A549 (cell line): ENCODE measurements at regions not wholly inside any gene's neighbourhood (a gene's known extent, or its start where the extent isn't known, plus 50 kb on each side); places are given as distances from the start of the nearest gene placed in this dataset.

Source experiments
- CBX2 ChIP-seq: fragments of 200-600 bp; sonication (generic); IDR thresholded peaks from 2 replicates; pipeline ENCODE4 v1.6.1; 2016; ENCODE audit warnings: low read depth, mild to moderate bottlenecking, borderline replicate concordance
- HDAC2 ChIP-seq: fragments of 200-600 bp; sonication (generic); IDR thresholded peaks from 2 replicates; pipeline ENCODE4 v1.6.1; 2016
- MAFK ChIP-seq: fragments of 450-650 bp; IDR thresholded peaks from 2 replicates; pipeline ENCODE4 v1.6.1; 2014; ENCODE audit not compliant: partially characterized antibody
- ZSCAN20 ChIP-seq: fragments of 250-450 bp; sonication (Bioruptor Pico); IDR thresholded peaks from 2 replicates; pipeline ENCODE4 v1.8.0; 2022; ENCODE audit warnings: mild to moderate bottlenecking, moderate library complexity
- TF ChIP-seq, protein P1 (sequence below): fragments of 200-600 bp; sonication (generic); IDR thresholded peaks from 2 replicates; pipeline ENCODE4 v1.6.1; 2016; ENCODE audit warnings: antibody characterized with exemption, mild to moderate bottlenecking, moderate library complexity

DNA sequence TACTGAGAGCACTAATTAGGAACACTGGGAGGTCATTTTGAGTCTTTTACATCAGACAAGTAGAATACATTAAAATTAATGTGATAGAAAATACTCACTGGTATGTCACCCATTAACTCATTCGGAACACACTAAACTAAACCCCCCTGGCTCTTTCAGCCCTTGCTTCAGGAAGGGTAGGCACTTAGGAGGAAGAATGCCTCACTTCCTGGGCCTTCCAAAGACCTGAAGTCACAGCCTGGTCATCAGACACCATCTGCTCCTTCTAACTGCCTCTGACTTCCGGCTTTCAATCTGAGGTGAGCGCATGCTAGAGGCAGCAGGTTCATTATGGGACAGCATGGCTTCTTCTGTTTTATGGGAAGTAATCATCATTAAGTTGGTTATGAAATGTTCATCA, 451.4 kb downstream of the PID1 start:
- TF ChIP-seq MAFK (no peak), ZSCAN20 (CRISPR knock-in tag) (no peak), HDAC2 (no peak), CBX2 (no peak)
- TF ChIP-seq, protein P1, sequence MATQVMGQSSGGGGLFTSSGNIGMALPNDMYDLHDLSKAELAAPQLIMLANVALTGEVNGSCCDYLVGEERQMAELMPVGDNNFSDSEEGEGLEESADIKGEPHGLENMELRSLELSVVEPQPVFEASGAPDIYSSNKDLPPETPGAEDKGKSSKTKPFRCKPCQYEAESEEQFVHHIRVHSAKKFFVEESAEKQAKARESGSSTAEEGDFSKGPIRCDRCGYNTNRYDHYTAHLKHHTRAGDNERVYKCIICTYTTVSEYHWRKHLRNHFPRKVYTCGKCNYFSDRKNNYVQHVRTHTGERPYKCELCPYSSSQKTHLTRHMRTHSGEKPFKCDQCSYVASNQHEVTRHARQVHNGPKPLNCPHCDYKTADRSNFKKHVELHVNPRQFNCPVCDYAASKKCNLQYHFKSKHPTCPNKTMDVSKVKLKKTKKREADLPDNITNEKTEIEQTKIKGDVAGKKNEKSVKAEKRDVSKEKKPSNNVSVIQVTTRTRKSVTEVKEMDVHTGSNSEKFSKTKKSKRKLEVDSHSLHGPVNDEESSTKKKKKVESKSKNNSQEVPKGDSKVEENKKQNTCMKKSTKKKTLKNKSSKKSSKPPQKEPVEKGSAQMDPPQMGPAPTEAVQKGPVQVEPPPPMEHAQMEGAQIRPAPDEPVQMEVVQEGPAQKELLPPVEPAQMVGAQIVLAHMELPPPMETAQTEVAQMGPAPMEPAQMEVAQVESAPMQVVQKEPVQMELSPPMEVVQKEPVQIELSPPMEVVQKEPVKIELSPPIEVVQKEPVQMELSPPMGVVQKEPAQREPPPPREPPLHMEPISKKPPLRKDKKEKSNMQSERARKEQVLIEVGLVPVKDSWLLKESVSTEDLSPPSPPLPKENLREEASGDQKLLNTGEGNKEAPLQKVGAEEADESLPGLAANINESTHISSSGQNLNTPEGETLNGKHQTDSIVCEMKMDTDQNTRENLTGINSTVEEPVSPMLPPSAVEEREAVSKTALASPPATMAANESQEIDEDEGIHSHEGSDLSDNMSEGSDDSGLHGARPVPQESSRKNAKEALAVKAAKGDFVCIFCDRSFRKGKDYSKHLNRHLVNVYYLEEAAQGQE, result no peak
